HEK293T (cell line): ENCODE measurements at regions not wholly inside any gene's neighbourhood (a gene's known extent, or its start where the extent isn't known, plus 50 kb on each side); places are given as distances from the start of the nearest gene placed in this dataset.

Experiments used
- CTCF ChIA-PET: fragments of 350-600 bp; formaldehyde crosslinking; extraction: SDS; loops from one replicate; lab custom pipeline; 2021; ENCODE audit warnings: antibody characterized with exemption, inconsistent platforms; lab: Yijun Ruan, JAX
- POLR2A ChIA-PET: fragments of 350-600 bp; formaldehyde crosslinking; extraction: SDS; loops from one replicate; lab custom pipeline; 2020; ENCODE audit warnings: antibody characterized with exemption, inconsistent platforms; lab: Yijun Ruan, JAX
- DNase-seq: peaks from one replicate; pipeline ENCODE4 v3.0.0; 2012; ENCODE audit warnings: mixed read lengths; ENCODE audit errors: extremely low spot score
- ARNT ChIP-seq: fragments of 450-650 bp; IDR thresholded peaks from 2 replicates; pipeline ENCODE4 v1.6.1; 2017; ENCODE audit warnings: mild to moderate bottlenecking
- BHLHE40 ChIP-seq: fragments of 450-650 bp; IDR thresholded peaks from 2 replicates; pipeline ENCODE4 v1.6.1; 2016; ENCODE audit warnings: mild to moderate bottlenecking, moderate library complexity, borderline replicate concordance
- CTBP1 ChIP-seq: fragments of 450-650 bp; IDR thresholded peaks from 2 replicates; pipeline ENCODE4 v1.6.1; 2016; ENCODE audit warnings: borderline replicate concordance
- ELF4 ChIP-seq: fragments of 450-650 bp; IDR thresholded peaks from 2 replicates; pipeline ENCODE4 v1.6.1; 2017; ENCODE audit warnings: antibody characterized with exemption
- FOXA1 ChIP-seq: fragments of 450-650 bp; IDR thresholded peaks from 2 replicates; pipeline ENCODE4 v1.6.1; 2016; ENCODE audit warnings: mild to moderate bottlenecking
- FOXK2 ChIP-seq: fragments of 450-650 bp; IDR thresholded peaks from 2 replicates; pipeline ENCODE4 v1.6.1; 2016; ENCODE audit warnings: mild to moderate bottlenecking
- FOXM1 ChIP-seq: fragments of 450-650 bp; IDR thresholded peaks from 2 replicates; pipeline ENCODE4 v1.6.1; 2017; ENCODE audit warnings: mild to moderate bottlenecking, borderline replicate concordance
- HDGF ChIP-seq: fragments of 450-650 bp; IDR thresholded peaks from 2 replicates; pipeline ENCODE4 v1.6.1; 2017; ENCODE audit warnings: antibody characterized with exemption, borderline replicate concordance
- L3MBTL2 ChIP-seq: fragments of 450-650 bp; conservative IDR thresholded peaks from 2 replicates; pipeline ENCODE4 v1.6.1; 2016; ENCODE audit warnings: mild to moderate bottlenecking
- LEF1 ChIP-seq: fragments of 450-650 bp; IDR thresholded peaks from 2 replicates; pipeline ENCODE4 v1.6.1; 2017; ENCODE audit warnings: mild to moderate bottlenecking, borderline replicate concordance
- NFRKB ChIP-seq: fragments of 450-650 bp; IDR thresholded peaks from 2 replicates; pipeline ENCODE4 v1.6.1; 2016; ENCODE audit warnings: mild to moderate bottlenecking, moderate library complexity
- SP1 ChIP-seq: fragments of 450-650 bp; IDR thresholded peaks from 2 replicates; pipeline ENCODE4 v1.6.1; 2017
- SUZ12 ChIP-seq: fragments of 450-650 bp; IDR thresholded peaks from 2 replicates; pipeline ENCODE4 v1.6.1; 2016; ENCODE audit warnings: mild to moderate bottlenecking
- TARDBP ChIP-seq: fragments of 450-650 bp; IDR thresholded peaks from 2 replicates; pipeline ENCODE4 v1.6.1; 2016
- ZNF384 ChIP-seq: fragments of 450-650 bp; IDR thresholded peaks from 2 replicates; pipeline ENCODE4 v1.6.1; 2016
- TF ChIP-seq, protein P1 (sequence below): fragments of 450-650 bp; IDR thresholded peaks from 2 replicates; pipeline ENCODE4 v1.6.1; 2016

DNA sequence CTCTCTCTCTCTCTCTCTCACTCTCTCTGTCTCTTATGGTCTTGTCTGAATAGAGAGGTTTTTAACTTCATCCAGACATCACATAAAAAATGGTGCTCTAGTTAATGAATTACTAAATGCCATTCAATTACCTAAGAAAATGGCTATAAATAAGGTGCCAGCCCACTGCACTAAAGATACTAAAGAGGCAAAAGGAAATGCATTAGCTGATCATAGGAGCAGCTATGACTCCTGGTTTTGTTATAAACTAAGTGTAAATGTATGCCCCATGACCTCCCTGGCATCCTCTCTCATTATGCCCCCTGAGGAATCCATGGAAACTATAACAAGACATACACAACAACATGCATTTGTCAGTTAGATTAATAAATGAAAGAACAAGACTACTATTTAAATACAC lies 57.5 kb upstream of the PDC start:
- POLR2A ChIA-PET, result no interaction called here
- no peak for DNase-seq
- TF ChIP-seq CTBP1, result no peak
- no peak for TF ChIP-seq NFRKB
- TF ChIP-seq FOXK2, result no peak
- no peak for TF ChIP-seq LEF1
- no peak for TF ChIP-seq ZNF384
- no peak for TF ChIP-seq SUZ12
- TF ChIP-seq L3MBTL2, result no peak
- no peak for TF ChIP-seq FOXM1
- no peak for TF ChIP-seq ARNT
- no peak for TF ChIP-seq TARDBP
- TF ChIP-seq BHLHE40, result no peak
- TF ChIP-seq FOXA1, result no peak
- TF ChIP-seq ELF4, result no peak
- TF ChIP-seq HDGF, result no peak
- CTCF ChIA-PET, result no interaction called here

DNA sequence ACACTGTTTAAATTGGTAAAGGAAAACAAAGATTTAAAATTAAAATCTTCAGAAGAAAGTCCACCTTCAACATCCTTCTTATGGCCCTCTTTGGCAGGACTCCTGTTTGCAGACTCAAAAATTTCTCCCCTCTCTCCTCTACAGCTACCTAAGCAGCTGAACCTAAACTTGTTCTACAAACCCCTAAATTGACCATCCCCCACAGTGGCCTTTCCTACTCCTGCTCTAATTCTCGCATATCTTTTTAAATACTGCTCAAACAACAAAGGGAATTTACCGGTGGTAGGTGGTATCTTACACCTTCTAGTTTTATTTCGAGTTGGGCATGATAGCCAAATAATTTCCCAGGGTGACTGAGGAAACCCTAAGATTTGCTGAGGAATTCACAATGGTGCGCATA lies 53.5 kb upstream of the PDC start:
- CTCF ChIA-PET, result no interaction called here

DNA sequence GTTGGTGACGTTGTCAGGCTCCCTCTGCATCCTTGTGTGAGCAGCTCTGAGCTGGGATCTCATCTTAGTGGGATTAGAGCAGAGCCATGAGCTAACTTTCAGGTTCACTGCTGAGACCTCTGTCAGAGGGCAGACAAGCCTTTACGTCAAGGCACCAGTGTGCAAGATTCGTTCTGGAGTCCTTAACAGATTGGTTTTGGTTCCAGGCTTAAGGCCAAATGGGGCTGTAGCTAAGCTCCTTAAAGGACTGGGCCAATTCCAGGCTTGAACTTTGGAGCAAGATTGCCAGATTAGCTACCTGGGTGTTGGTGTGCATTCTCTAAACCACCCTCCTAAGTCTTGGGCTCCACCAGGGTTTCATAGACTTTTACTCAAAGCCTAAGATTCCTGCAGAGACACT lies 52.6 kb upstream of the PDC start:
- CTCF ChIA-PET, result no interaction called here
- no peak for DNase-seq
- POLR2A ChIA-PET, result no interaction called here
- TF ChIP-seq L3MBTL2 (no peak), LEF1 (no peak), FOXK2 (no peak), HDGF (no peak), BHLHE40 (no peak), ARNT (no peak), FOXM1 (no peak), CTBP1 (no peak), TARDBP (no peak), FOXA1 (no peak), ELF4 (no peak), SP1 (no peak), SUZ12 (no peak), NFRKB (no peak), ZNF384 (no peak)
- TF ChIP-seq, protein P1, sequence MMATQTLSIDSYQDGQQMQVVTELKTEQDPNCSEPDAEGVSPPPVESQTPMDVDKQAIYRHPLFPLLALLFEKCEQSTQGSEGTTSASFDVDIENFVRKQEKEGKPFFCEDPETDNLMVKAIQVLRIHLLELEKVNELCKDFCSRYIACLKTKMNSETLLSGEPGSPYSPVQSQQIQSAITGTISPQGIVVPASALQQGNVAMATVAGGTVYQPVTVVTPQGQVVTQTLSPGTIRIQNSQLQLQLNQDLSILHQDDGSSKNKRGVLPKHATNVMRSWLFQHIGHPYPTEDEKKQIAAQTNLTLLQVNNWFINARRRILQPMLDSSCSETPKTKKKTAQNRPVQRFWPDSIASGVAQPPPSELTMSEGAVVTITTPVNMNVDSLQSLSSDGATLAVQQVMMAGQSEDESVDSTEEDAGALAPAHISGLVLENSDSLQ, result no peak

More for the DNA sequence above, 53.5 kb upstream of the PDC start:
- DNase-seq, result no peak
- TF ChIP-seq SP1 (no peak), NFRKB (no peak), ZNF384 (no peak), FOXA1 (no peak), BHLHE40 (no peak), SUZ12 (no peak), L3MBTL2 (no peak)
- TF ChIP-seq, protein P1, result no peak
- POLR2A ChIA-PET, result no interaction called here

DNA sequence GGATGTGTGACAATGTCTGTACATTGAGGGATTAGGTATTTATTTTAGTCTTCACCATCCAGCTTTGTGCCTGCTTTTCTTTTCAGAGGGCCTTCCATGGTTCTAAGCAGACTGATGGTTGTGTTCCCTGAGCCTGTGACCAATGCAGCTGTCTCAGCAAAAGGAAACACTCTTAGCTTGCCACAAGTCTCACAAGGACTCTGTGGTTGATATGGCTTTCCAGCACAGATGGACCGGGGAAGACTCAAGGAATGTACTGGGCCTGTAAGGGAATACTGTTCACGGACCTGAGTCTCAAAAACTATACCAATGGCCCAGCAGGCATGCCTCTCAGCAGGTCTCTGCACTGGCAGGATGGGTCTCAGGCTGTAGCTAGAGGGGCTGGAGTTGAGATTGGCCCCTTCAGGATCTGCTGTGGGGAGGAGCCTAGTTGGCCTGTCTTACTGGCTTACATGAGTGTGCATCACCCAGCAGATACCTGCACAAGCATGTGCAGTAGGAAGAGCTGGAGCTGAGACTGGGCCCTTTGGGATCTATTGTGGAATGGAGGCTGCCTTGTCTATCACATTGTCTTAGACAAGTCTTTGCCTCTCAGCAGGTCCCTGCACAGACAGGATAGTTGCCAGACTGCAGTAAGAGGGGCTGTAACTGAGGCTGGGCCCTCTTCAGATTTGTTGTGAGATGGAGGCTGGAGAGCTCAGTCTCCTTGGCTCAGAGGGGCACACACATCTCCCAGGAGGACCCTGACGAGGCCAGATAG lies 52.0 kb upstream of the PDC start:
- DNase-seq, result no peak
- CTCF ChIA-PET, result no interaction called here
- TF ChIP-seq SUZ12 (no peak), CTBP1 (no peak), BHLHE40 (no peak), ELF4 (no peak)
- POLR2A ChIA-PET, result no interaction called here

DNA sequence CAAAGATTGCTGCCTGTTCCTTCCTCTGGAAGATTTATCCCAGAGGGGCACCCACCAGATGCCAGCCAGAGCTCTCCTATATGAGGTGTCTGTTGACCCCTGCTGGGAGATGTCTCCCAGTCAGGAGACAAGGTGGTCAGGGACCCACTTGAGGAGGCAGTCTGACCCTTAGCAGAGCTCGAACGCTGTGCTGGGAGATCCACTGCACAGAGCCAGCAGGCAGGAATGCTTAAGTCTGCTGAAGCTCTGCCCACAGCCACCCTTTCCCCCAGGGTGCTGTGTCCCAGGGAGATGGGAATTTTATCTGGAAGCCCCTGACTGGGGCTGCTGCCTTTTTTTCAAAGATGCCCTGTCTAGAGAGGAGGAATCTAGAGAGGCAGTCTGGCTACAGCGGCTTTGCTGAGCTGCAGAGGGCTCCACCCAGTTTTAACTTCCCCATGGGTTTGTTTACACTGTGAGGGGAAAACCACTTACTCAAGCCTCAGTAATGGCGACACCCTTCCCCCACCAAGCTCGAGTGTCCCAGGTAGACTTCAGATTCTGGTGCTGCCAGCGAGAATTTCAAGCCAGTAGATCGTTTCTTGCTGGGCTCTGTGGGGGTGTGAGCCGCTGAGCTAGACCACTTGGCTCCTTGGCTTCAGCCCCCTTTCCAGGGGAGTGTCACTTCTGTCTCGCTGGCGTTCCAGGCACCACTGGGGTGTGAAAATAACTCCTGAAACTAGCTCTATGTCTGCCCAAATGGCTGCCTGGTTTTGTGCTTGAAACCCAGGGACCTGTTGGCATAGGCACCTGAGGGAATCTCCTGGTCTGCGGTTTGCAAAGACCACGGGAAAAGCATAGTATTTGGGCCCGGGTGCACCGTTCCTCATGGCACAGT lies 51.1 kb upstream of the PDC start:
- ChIA-PET CTCF (no interaction called here), POLR2A (no interaction called here)
- no peak for DNase-seq
- TF ChIP-seq TARDBP, result no peak
- TF ChIP-seq SP1, result no peak
- no peak for TF ChIP-seq CTBP1
- TF ChIP-seq, protein P1, result no peak
- no peak for TF ChIP-seq ELF4
- TF ChIP-seq ZNF384, result no peak
- TF ChIP-seq LEF1, result no peak
- no peak for TF ChIP-seq FOXM1
- no peak for TF ChIP-seq BHLHE40
- TF ChIP-seq HDGF, result no peak
- no peak for TF ChIP-seq NFRKB
